Lower leg skin (tissue), 3 donors: ENCODE measurements at regions not wholly inside any gene's neighbourhood (a gene's known extent, or its start where the extent isn't known, plus 50 kb on each side); places are given as distances from the start of the nearest gene placed in this dataset.

Source experiments
- POLR2A ChIP-seq, 2 donors: fragments of 450-650 bp; IDR thresholded peaks; one replicate each; pipeline ENCODE4 v1.6.1; 2016 to 2017; ENCODE audit warnings: antibody characterized with exemption in 2 of 2, mild to moderate bottlenecking in 1 of 2, moderate library complexity in 1 of 2
- TF ChIP-seq, protein P1 (sequence below), 3 donors: fragments of 450-650 bp; IDR thresholded peaks; one replicate each; pipeline ENCODE4 v1.5.1; 2016; ENCODE audit warnings: antibody characterized with exemption in 3 of 3, mild to moderate bottlenecking in 3 of 3, moderate library complexity in 2 of 3

DNA sequence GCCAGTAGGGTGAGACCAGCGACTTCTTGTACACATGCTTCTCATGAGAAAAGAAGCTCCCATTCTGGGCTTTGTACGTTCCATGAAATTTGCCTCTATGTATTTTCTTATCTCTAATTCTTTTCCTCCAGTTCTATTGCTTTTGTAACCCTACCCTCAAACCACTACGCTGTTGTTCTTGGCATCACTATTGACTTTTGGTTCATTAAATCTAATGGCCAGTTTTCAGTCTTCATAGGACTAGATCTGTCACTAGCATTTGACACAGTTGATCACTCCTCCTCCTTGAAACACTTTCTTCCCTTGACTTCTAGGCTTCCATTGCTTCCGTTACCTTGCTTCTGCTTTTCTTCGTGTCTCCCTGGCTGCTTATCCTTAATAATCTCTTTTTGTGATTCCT is 121.7 kb upstream of the GOLGA6L4 start:
- TF ChIP-seq, protein P1, sequence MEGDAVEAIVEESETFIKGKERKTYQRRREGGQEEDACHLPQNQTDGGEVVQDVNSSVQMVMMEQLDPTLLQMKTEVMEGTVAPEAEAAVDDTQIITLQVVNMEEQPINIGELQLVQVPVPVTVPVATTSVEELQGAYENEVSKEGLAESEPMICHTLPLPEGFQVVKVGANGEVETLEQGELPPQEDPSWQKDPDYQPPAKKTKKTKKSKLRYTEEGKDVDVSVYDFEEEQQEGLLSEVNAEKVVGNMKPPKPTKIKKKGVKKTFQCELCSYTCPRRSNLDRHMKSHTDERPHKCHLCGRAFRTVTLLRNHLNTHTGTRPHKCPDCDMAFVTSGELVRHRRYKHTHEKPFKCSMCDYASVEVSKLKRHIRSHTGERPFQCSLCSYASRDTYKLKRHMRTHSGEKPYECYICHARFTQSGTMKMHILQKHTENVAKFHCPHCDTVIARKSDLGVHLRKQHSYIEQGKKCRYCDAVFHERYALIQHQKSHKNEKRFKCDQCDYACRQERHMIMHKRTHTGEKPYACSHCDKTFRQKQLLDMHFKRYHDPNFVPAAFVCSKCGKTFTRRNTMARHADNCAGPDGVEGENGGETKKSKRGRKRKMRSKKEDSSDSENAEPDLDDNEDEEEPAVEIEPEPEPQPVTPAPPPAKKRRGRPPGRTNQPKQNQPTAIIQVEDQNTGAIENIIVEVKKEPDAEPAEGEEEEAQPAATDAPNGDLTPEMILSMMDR (IDR thresholded peaks at IDR 0.05), result no peak
- no peak for TF ChIP-seq POLR2A (IDR thresholded peaks at IDR 0.05)
